Chondrocyte (in vitro differentiated cells): ENCODE measurements at regions not wholly inside any gene's neighbourhood (a gene's known extent, or its start where the extent isn't known, plus 50 kb on each side); places are given as distances from the start of the nearest gene placed in this dataset.

Experiments used
- DNase-seq: peaks from one replicate; pipeline ENCODE4 v3.0.0; 2021; ENCODE audit warnings: mixed read lengths, low spot score
- H3K27ac Mint-ChIP-seq: one replicate; pipeline ENCODE4 v1.8.0; 2021; ENCODE audit warnings: mild to moderate bottlenecking, moderate library complexity, mixed read lengths; ENCODE audit not compliant: unreplicated experiment
- H3K27me3 Mint-ChIP-seq: 2 replicates; pipeline ENCODE4 v1.8.0; 2021; ENCODE audit warnings: low read depth, mixed read lengths
- H3K36me3 Mint-ChIP-seq: 2 replicates; pipeline ENCODE4 v1.8.0; 2021; ENCODE audit warnings: low read depth, mixed read lengths
- H3K4me1 Mint-ChIP-seq: 2 replicates; pipeline ENCODE4 v1.8.0; 2021; ENCODE audit warnings: low read depth, mild to moderate bottlenecking, mixed read lengths
- H3K4me3 Mint-ChIP-seq: one replicate; pipeline ENCODE4 v1.8.0; 2021; ENCODE audit warnings: mild to moderate bottlenecking, moderate library complexity, mixed read lengths; ENCODE audit not compliant: unreplicated experiment
- H3K9me3 Mint-ChIP-seq: 2 replicates; pipeline ENCODE4 v1.8.0; 2021; ENCODE audit warnings: low read depth, mixed read lengths
- CTCF ChIP-seq: fragments of 200-600 bp; sonication (generic); IDR thresholded peaks from 2 replicates; pipeline ENCODE4 v1.5.0; 2021; ENCODE audit warnings: antibody characterized with exemption, mild to moderate bottlenecking, moderate library complexity

- H3K36me3 Mint-ChIP-seq: no peaks in the 10 kb centered on the region
- DNase-seq: no peak
- H3K27me3 Mint-ChIP-seq: peaks cover 31% of the 10 kb centered on the region
- no peaks in the 10 kb centered on the region for H3K4me1 Mint-ChIP-seq
- no peaks in the 10 kb centered on the region for H3K9me3 Mint-ChIP-seq
- TF ChIP-seq CTCF: no peak
- no peak overlapping the region for H3K4me3 Mint-ChIP-seq
- no peak overlapping the region for H3K27ac Mint-ChIP-seq
Measured at GRCh38 chr6:152854086-152854795, 103.6 kb downstream of the VIP start.

GRCh38 chr6:152858141-152858540 lies 107.5 kb downstream of the VIP start:
- H3K4me1 Mint-ChIP-seq: no peaks in the 10 kb centered on the region
- H3K27ac Mint-ChIP-seq: no peak overlapping the region
- no peak overlapping the region for H3K4me3 Mint-ChIP-seq
- no peak for TF ChIP-seq CTCF
- H3K27me3 Mint-ChIP-seq: peaks cover 37% of the 10 kb centered on the region
- no peak for DNase-seq
- H3K36me3 Mint-ChIP-seq: no peaks in the 10 kb centered on the region
- no peaks in the 10 kb centered on the region for H3K9me3 Mint-ChIP-seq

DNA sequence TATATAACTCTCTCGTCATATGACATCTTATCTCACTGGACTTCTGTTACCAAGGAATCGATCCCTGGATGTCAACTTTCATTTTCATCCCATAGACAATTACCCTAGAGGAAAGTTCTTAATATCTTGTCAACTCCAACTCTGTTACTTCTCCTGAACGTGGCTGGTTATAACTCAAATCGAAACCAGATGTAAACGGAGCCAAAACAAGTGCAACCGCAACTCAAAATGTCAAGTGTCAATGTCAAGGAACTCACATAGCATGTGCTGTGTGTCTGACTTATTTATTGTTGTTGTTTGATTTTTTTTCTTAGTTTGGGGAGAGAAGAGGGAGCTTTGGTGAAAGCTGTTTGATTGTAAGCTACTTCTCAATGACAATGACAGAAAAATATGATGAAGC lies 108.6 kb downstream of the VIP start:
- DNase-seq: no peak
- TF ChIP-seq CTCF: no peak
- Mint-ChIP-seq H3K36me3 (no peaks in the 10 kb centered on the region), H3K9me3 (no peaks in the 10 kb centered on the region), H3K27me3 (peaks cover 32% of the 10 kb centered on the region), H3K4me3 (no peak overlapping the region), H3K27ac (no peak overlapping the region), H3K4me1 (no peaks in the 10 kb centered on the region)

DNA sequence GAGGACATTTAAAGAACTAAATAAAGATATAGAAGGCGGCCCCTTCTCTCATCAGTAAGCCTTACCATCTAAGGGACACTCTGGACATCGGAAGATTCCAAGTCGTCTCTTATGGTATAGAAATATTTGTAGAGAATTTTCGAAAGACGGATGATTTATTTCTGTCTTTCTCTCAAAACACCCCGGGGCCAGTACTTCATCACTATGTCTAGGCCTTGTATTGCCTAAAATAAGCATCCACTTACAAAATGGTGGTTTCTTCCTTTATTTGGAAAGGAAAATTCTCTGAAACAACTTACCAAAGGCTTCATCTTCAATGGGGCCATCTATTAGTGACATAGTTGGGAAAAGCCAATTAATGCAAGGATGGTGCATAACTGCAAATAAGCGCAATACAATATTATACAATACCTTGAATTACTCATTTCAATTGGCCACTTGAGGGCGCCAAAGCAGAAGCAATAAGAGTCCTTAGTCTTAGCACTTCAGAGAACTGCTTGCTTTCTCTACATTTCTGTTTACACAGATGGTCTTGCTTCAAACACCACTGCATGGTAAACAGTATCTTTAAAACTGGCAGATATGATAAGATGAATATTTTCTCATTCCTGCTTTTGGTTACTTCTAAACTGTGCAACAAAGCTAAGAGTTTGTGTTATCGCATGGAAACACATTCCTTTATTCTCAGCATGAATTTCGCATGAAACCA lies 113.2 kb downstream of the VIP start:
- Mint-ChIP-seq H3K4me1 (no peaks in the 10 kb centered on the region), H3K36me3 (no peaks in the 10 kb centered on the region), H3K27ac (no peak overlapping the region), H3K27me3 (peaks cover 32% of the 10 kb centered on the region), H3K9me3 (no peaks in the 10 kb centered on the region), H3K4me3 (no peak overlapping the region)
- TF ChIP-seq CTCF: peak; percentile 90
- no peak for DNase-seq

GRCh38 chr6:152874267-152874666 lies 108.6 kb downstream of the FBXO5 start:
- H3K27me3 Mint-ChIP-seq: peaks cover 9% of the 10 kb centered on the region
- TF ChIP-seq CTCF: no peak
- no peaks in the 10 kb centered on the region for H3K4me1 Mint-ChIP-seq
- DNase-seq: no peak
- no peak overlapping the region for H3K27ac Mint-ChIP-seq
- peaks cover under 1% of the 10 kb centered on the region for H3K9me3 Mint-ChIP-seq
- no peak overlapping the region for H3K4me3 Mint-ChIP-seq
- H3K36me3 Mint-ChIP-seq: no peaks in the 10 kb centered on the region
